Rectal smooth muscle tissue (tissue), 1 donor: ENCODE measurements at regions not wholly inside any gene's neighbourhood (a gene's known extent, or its start where the extent isn't known, plus 50 kb on each side); places are given as distances from the start of the nearest gene placed in this dataset.

Experiments
- H3K27ac ChIP-seq: one replicate; pipeline ENCODE4 v1.7.0; 2013; ENCODE audit warnings: low read depth, low read length, inconsistent platforms
- H3K27me3 ChIP-seq: one replicate; pipeline ENCODE4 v1.7.0; 2013; ENCODE audit warnings: low read length; ENCODE audit not compliant: control insufficient read depth, insufficient read depth
- H3K36me3 ChIP-seq: one replicate; pipeline ENCODE4 v1.7.0; 2013; ENCODE audit warnings: low read length; ENCODE audit not compliant: control insufficient read depth, insufficient read depth
- H3K4me1 ChIP-seq: one replicate; pipeline ENCODE4 v1.7.0; 2013; ENCODE audit warnings: low read length; ENCODE audit not compliant: control insufficient read depth, insufficient read depth
- H3K4me3 ChIP-seq: one replicate; pipeline ENCODE4 v1.7.0; 2013; ENCODE audit warnings: low read length
- H3K9ac ChIP-seq: one replicate; pipeline ENCODE4 v1.7.0; 2013; ENCODE audit warnings: low read length

DNA sequence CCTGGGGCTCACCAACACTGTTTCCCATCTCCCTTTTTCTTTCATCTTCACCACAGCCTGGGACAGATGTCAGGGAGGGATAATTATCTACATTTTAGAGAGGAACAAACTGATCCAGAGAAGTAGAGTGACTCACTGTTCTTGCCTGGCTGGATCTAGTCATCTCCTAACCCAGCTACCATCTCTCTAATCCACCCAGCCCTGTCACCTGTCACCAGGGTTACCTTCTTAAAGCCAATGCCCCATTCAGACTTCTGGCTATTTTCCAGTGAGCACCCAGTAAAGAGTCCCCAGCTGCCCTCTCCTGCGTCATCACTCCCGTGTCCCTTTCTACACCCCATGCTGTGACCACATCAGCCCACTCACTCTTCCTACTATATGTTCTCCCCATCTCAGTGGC is 68.4 kb upstream of the DUSP5 start:
- no peak overlapping the region for H3K27ac ChIP-seq
- no peak overlapping the region for H3K4me3 ChIP-seq
- no peaks in the 10 kb centered on the region for H3K4me1 ChIP-seq
- H3K36me3 ChIP-seq = no peaks in the 10 kb centered on the region
- H3K27me3 ChIP-seq = no peaks in the 10 kb centered on the region
- H3K9ac ChIP-seq = no peak overlapping the region

DNA sequence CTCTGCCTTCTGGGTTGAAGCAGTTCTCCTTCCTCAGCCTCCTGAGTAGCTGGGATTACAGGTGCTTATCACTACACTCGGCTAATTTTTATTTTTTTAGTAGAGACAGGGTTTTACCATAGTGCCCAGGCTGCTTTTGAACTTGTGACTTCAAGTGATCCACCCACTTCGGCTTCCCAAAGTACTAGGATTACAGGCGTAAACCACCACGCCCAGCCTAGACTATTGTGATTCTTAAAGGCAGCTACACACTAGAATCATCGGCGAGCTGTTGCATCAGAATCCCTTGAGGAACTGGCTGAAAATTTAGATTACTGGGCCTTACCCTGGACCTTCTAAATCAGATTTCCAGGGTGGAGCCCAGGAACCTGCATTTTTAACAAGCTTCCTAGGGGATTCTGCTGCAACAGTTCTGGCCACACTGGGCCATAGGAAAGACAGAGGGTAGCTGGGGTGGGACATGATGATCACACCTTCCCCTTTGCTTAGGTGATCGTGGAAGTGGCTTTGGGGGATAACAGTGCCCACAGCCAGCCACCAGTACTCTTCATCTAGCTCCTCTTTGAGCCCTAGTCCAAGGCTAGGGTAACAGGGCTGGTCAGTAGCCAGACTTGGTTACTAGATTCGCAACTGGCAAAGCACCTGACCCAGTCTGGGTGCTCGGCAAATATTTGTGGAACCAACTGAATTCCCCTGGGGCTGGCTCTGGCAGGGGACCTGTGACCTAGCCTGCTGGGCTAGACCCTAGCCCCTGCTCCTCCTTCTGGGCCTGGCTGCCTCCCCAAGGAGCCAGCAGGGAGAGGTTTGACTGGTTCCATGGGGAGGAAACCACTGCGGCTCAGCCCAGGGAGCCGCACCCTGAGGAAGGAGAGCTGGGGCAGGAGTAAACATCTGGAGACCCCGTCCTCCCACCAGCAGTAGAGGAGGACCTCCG is 67.1 kb upstream of the DUSP5 start:
- Histone ChIP-seq H3K4me1 (no peaks in the 10 kb centered on the region), H3K27me3 (no peaks in the 10 kb centered on the region), H3K4me3 (no peak overlapping the region), H3K27ac (no peak overlapping the region), H3K36me3 (no peaks in the 10 kb centered on the region), H3K9ac (no peak overlapping the region)

DNA sequence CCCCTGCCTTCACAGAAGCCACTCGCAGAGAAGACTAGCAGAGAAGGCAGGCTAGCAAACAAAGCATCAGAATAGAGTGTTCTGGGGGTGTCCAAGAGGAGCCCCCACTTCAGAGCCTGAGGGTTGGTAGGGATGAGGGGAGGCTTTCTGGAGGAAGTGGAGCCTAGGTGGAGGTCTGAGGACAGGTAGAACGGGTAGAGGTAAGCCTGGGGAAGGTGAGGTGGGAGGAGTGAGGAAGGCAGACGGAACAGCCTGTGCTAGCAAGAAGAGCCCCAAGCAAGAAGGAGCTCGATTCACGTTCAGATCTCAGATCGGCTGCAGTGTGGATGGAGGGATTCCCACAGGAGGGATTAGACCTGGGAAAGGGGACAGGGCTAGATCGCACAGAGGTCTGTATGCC is 66.0 kb upstream of the DUSP5 start:
- H3K27me3 ChIP-seq = no peaks in the 10 kb centered on the region
- no peak overlapping the region for H3K4me3 ChIP-seq
- H3K4me1 ChIP-seq = no peaks in the 10 kb centered on the region
- H3K27ac ChIP-seq = no peak overlapping the region
- no peak overlapping the region for H3K9ac ChIP-seq
- no peaks in the 10 kb centered on the region for H3K36me3 ChIP-seq

DNA sequence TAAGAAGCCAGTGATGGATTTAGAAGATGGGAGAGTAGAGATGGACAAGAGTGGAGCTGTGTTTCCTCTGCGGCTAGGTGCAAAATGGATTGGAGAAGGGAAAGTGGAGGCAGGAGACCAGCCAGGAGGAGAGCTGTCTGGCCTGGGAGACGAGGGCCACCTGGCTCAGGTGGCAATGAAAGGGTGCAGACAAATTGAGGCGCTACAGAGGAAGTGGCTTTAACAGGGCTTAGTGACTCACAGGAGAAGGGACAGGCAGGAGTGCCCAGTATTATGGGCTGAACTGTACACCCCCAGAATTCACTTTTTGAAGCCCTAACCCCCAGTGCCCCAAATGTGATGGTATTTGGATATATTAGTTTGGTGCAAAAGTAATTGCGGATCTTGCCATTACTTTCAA is 65.6 kb upstream of the DUSP5 start:
- Histone ChIP-seq H3K9ac (no peak overlapping the region), H3K27me3 (no peaks in the 10 kb centered on the region), H3K4me3 (no peak overlapping the region), H3K4me1 (no peaks in the 10 kb centered on the region), H3K27ac (no peak overlapping the region), H3K36me3 (no peaks in the 10 kb centered on the region)

DNA sequence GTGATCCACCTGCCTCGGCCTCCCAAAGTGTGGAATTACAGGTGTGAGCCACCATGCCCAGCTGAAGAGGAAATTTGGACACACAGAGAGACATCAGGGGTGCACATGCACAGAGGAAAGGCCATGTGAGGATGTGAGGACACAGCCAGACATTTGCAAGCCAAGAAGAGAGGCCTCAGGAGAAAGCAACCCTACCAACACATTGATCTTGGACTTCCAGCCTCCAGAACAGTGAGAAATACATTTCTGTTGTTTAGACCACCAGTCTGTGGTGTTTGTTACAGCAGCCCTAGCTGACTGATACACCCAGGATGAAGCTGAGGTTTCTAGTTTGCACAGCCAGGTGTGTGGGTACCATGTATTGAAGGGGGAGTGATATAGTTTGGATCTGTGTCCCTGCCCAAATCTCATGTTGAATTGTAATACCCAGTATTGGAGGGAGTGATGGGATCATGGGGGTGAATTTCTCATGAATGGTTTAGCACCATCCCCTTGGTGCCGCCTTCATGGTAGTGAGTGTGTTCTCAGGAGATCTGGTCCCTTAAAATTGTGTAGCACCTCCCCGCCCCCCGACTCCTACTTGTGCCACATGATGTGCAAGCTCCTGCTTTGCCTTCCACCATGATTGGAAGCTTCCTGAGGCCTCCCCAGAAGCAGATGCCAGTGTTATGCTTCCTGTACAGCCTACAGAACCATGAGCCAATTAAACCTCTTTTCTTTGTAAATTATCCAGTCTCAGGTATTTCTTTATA is 64.7 kb upstream of the DUSP5 start:
- H3K27me3 ChIP-seq = no peaks in the 10 kb centered on the region
- H3K4me1 ChIP-seq = no peaks in the 10 kb centered on the region
- H3K9ac ChIP-seq = no peak overlapping the region
- H3K4me3 ChIP-seq = no peak overlapping the region
- H3K36me3 ChIP-seq = no peaks in the 10 kb centered on the region
- H3K27ac ChIP-seq = no peak overlapping the region

DNA sequence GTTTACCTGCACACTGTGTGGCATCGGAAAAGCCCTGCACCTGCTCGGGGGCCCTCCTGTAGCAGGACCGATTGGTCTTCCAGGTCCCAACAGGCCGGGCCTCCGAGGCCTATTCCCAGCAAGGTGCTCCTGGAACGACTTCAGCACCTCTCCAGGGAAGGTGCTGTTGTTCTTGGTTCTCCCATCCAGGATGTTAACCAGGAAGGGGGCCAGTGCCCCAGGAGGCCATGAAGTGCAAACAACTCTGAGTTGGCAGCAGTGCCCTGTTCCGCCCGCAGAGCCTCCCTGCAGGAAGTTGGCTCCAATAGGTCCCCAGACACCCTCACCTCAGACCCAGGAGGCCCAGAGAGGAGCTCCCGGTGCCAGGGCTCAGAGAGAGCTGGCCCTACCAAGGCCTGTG is 64.0 kb upstream of the DUSP5 start:
- no peaks in the 10 kb centered on the region for H3K36me3 ChIP-seq
- no peak overlapping the region for H3K9ac ChIP-seq
- H3K4me1 ChIP-seq = no peaks in the 10 kb centered on the region
- H3K27ac ChIP-seq = no peak overlapping the region
- H3K27me3 ChIP-seq = no peaks in the 10 kb centered on the region
- no peak overlapping the region for H3K4me3 ChIP-seq

DNA sequence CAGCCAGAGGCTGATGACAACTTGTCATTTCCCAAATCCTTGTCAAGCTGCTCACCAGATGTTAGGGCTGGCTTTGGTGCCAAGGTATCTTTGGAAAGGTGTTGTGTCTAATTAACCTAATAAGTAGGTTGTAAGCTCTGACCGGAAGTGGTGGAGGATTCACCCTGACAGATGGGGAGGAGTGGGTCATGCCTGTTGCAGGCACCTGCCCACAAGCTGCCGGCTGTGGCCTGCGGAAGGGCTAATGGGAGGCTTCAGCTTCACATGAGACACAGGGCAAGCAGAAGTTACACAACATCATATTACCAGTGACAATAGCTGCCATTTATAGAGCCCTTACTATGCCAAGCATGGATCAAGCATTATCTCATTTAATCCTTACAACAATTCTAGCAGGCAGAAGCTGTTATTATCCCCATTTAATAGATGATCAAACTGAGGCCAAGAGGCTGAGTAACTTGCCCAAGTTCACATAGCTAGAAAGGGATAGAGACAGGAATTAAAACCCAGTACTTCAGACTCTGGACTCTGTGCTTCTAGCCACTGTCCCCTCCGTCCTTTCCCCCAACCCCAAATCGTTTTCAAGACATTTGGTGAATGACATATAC is 63.1 kb upstream of the DUSP5 start:
- H3K4me3 ChIP-seq = no peak overlapping the region
- no peaks in the 10 kb centered on the region for H3K4me1 ChIP-seq
- H3K36me3 ChIP-seq = no peaks in the 10 kb centered on the region
- no peak overlapping the region for H3K27ac ChIP-seq
- H3K9ac ChIP-seq = no peak overlapping the region
- H3K27me3 ChIP-seq = no peaks in the 10 kb centered on the region

DNA sequence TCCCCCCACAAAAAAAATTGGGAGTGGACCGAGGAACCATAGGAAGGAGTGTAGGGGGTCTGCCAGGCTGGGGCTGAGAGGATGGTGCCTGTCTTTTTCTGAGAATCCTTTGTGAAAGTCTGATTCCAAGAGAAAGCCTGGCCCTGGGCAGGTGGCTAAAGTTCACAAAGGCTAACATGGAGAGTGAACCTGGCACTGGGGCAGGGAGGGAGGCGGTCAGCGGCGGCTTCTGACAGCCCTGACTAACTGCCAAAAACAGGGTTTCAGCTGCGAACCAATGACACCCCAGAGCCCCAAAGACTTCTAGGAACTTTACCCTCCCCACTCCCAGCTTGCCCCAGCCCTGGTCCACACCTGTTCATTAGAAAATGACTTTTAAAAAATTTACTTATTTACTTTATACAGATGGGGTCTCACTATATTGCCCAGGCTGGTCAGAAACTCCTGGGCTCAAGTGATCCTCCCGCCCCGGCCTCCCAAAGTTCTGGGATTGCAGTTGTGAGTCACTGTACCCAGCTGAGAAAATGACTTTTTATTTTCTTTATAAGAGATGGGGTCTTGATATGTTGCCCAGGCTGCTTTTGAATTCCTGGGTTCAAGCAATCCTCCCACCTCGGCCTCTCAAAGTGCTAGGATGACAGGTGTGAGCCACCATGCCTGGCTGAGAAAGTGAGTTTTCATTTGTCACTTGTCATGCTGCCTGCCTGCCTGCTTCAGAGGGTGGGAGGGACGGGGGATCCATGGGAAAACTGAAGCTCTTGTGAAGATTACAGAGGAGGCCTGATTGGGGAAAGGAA is 61.0 kb upstream of the DUSP5 start:
- Histone ChIP-seq H3K9ac (no peak overlapping the region), H3K27ac (no peak overlapping the region), H3K36me3 (no peaks in the 10 kb centered on the region), H3K4me1 (no peaks in the 10 kb centered on the region), H3K4me3 (no peak overlapping the region), H3K27me3 (no peaks in the 10 kb centered on the region)

DNA sequence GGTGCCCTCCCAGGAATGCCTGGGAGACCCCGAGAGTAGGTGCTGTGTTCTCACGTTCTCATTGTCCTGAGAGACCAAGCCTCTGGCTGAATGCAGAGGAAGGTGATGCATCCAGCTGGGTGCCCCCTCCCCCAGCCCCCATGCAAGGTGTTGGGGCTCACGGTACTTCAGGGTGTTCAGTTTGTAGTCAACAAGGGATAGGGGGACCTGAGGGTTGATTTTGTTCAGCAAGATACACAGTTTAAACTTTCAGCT is 60.4 kb upstream of the DUSP5 start:
- H3K9ac ChIP-seq = no peak overlapping the region
- H3K4me1 ChIP-seq = no peaks in the 10 kb centered on the region
- no peak overlapping the region for H3K4me3 ChIP-seq
- H3K27ac ChIP-seq = no peak overlapping the region
- no peaks in the 10 kb centered on the region for H3K27me3 ChIP-seq
- no peaks in the 10 kb centered on the region for H3K36me3 ChIP-seq

DNA sequence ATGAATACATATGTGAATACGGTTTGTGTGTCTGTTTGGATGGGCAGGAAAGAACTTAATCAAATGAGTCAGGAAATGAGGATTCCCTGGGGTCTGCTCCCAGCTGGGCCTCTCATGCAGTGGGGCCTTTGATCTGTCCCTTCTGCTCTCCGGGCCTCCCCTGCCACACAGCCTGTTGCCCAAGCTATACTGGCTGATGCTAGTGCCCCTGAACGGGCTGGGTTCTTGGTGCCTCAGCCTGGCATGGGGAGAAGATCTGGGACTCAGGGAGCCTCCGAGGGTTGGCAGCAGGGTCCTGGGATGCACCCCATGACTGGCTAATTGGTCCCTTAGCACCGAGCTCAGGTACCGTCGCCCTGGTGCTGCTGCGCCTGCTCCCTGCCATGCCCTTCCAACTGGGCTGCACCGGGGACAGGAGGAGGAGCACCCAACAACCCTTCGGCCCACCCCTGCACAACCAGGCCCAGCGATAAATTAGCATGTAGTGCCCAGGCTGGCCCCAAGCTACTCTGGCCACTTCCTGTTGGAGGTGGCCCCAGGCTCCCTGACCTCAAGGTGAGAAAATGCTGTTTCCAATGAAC is 59.9 kb upstream of the DUSP5 start:
- Histone ChIP-seq H3K9ac (no peak overlapping the region), H3K27ac (no peak overlapping the region), H3K4me1 (no peaks in the 10 kb centered on the region), H3K27me3 (no peaks in the 10 kb centered on the region), H3K36me3 (no peaks in the 10 kb centered on the region), H3K4me3 (no peak overlapping the region)

DNA sequence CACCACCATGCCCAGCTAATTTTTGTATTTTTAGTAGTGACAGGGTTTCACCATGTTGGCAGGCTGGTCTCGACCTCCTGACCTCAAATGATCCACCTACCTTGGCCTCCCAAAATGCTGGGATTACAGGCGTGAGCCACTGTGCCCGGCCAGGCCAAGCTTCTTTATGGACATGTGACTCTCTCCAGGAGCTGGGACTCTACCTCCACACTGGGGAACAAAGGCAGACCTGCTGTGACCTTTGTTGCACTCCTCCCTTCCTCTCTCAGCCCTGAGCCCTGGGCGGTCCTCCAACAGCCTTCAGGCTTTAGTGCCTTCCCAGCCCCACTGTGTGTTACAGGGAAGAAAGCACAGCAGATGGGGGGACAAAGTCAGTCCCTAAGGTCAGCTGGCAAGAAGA is 55.0 kb upstream of the DUSP5 start:
- no peaks in the 10 kb centered on the region for H3K27me3 ChIP-seq
- no peak overlapping the region for H3K4me3 ChIP-seq
- H3K27ac ChIP-seq = no peak overlapping the region
- H3K36me3 ChIP-seq = no peaks in the 10 kb centered on the region
- H3K4me1 ChIP-seq = no peaks in the 10 kb centered on the region
- H3K9ac ChIP-seq = no peak overlapping the region
